ENCODE measurements at regions not wholly inside any gene's neighbourhood (a gene's known extent, or its start where the extent isn't known, plus 50 kb on each side); places are given as distances from the start of the nearest gene placed in this dataset.

- Histone ChIP-seq H3K27ac (ENCODE audit: control insufficient read depth, insufficient read depth, low read length) (no peak overlapping the region), H3K27me3 (ENCODE audit: control insufficient read depth, extremely low read depth, insufficient read depth, low read length) (no peaks in the 10 kb centered on the region), H2AFZ (ENCODE audit: control insufficient read depth, low read length) (no peak overlapping the region), H3K4me1 (ENCODE audit: control insufficient read depth, extremely low read depth, insufficient read depth, low read length) (no peaks in the 10 kb centered on the region), H3K9ac (ENCODE audit: control insufficient read depth, extremely low read depth, insufficient read depth, low read length) (no peak overlapping the region), H3K79me2 (ENCODE audit: control insufficient read depth, insufficient read depth, low read length) (no peaks in the 10 kb centered on the region), H3K4me3 (ENCODE audit: control insufficient read depth in 2 of 3, extremely low read depth in 1 of 3, insufficient read depth in 2 of 3, low read depth in 1 of 3, low read length in 3 of 3) (no peak overlapping the region), H4K20me1 (ENCODE audit: control insufficient read depth, extremely low read depth, insufficient read depth, low read length) (no peaks in the 10 kb centered on the region), H3K9me3 (ENCODE audit: control insufficient read depth, low read depth, low read length) (no peaks in the 10 kb centered on the region), H3K9me1 (ENCODE audit: control insufficient read depth, extremely low read depth, insufficient read depth, low read length) (no peaks in the 10 kb centered on the region), H3K4me2 (ENCODE audit: control insufficient read depth, extremely low read depth, insufficient read depth, low read depth, low read length) (no peak overlapping the region), H3K36me3 (ENCODE audit: control insufficient read depth in 2 of 2, extremely low read depth in 1 of 2, insufficient read depth in 2 of 2, low read length in 2 of 2) (no peaks in the 10 kb centered on the region)
- DNase-seq (ENCODE audit: low read depth, low spot score) (no peak), FAIRE-seq (no peak)
- TF ChIP-seq EZH2 (IDR thresholded peaks at IDR 0.05; ENCODE audit: low read length) (no peak), CTCF (optimal IDR thresholded peaks at IDR 0.05 in 1 of 3, IDR thresholded peaks at IDR 0.05 in 1 of 3, conservative IDR thresholded peaks at IDR 0.05 in 1 of 3; ENCODE audit: extremely low read depth in 1 of 3, insufficient read depth in 2 of 3, low read length in 3 of 3) (no peak)
- dilution Hi-C loops (cut with MboI; ENCODE audit: extremely low pct_ligation_motif_present, low sequenced_read_pairs) = no loop called here
These were observed 516.1 kb upstream of the NR3C2 start for GRCh38 chr4:148958317-148958716.

DNA sequence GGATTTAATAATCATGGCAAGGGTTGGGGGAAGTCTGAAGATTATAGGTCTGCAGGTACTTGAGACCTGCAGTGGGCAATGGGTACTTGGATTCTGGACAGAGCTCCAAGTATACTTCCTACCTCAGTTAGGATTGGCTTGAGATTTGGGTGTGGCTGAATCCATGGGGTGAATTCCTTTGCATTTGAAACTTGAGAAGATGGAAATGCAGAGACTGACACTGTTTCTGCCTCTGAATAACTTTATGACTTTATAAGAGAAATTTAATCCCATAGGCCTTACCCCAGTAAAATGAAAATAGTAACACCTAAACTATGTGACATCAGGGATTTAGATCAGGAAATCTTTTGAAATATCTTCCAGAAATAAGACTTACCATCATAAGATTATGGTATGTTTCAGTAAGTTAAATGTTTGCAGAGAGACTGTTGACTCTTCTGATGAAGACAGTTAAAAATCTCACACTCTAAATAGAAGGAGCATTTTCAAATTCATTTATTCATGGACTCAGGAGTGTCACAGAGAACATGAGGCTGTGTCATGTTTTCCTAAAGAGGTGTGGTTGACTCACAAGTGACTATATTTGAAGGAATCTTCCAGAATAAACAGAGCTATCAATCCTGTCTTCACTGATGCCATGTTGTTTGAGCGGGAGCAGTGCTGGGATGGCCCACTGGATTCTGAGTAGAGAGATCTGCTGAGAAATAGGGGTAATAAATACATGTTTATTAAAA, 513.5 kb upstream of the NR3C2 start:
- H3K79me2 ChIP-seq (ENCODE audit: control insufficient read depth, insufficient read depth, low read length) = no peaks in the 10 kb centered on the region
- TF ChIP-seq EZH2 (IDR thresholded peaks at IDR 0.05; ENCODE audit: low read length) = no peak
- no peak for TF ChIP-seq CTCF (optimal IDR thresholded peaks at IDR 0.05 in 1 of 3, IDR thresholded peaks at IDR 0.05 in 1 of 3, conservative IDR thresholded peaks at IDR 0.05 in 1 of 3; ENCODE audit: extremely low read depth in 1 of 3, insufficient read depth in 2 of 3, low read length in 3 of 3)
- FAIRE-seq = no peak

More for the DNA sequence above, 513.5 kb upstream of the NR3C2 start:
- Histone ChIP-seq H3K27ac (ENCODE audit: control insufficient read depth, insufficient read depth, low read length) (no peak overlapping the region), H3K9ac (ENCODE audit: control insufficient read depth, extremely low read depth, insufficient read depth, low read length) (no peak overlapping the region), H3K4me3 (ENCODE audit: control insufficient read depth in 2 of 3, extremely low read depth in 1 of 3, insufficient read depth in 2 of 3, low read depth in 1 of 3, low read length in 3 of 3) (no peak overlapping the region), H3K9me1 (ENCODE audit: control insufficient read depth, extremely low read depth, insufficient read depth, low read length) (no peaks in the 10 kb centered on the region), H4K20me1 (ENCODE audit: control insufficient read depth, extremely low read depth, insufficient read depth, low read length) (no peaks in the 10 kb centered on the region), H2AFZ (ENCODE audit: control insufficient read depth, low read length) (no peak overlapping the region), H3K36me3 (ENCODE audit: control insufficient read depth in 2 of 2, extremely low read depth in 1 of 2, insufficient read depth in 2 of 2, low read length in 2 of 2) (no peaks in the 10 kb centered on the region), H3K9me3 (ENCODE audit: control insufficient read depth, low read depth, low read length) (no peaks in the 10 kb centered on the region), H3K27me3 (ENCODE audit: control insufficient read depth, extremely low read depth, insufficient read depth, low read length) (no peaks in the 10 kb centered on the region), H3K4me1 (ENCODE audit: control insufficient read depth, extremely low read depth, insufficient read depth, low read length) (no peaks in the 10 kb centered on the region), H3K4me2 (ENCODE audit: control insufficient read depth, extremely low read depth, insufficient read depth, low read depth, low read length) (no peak overlapping the region)
- dilution Hi-C loops (cut with MboI; ENCODE audit: extremely low pct_ligation_motif_present, low sequenced_read_pairs) = no loop called here
- no peak for DNase-seq (ENCODE audit: low read depth, low spot score)
